ENCODE measurements at regions not wholly inside any gene's neighbourhood (a gene's known extent, or its start where the extent isn't known, plus 50 kb on each side); places are given as distances from the start of the nearest gene placed in this dataset.

GRCh38 chr21:39052718-39053117 lies 130.5 kb downstream of the PSMG1 start:
- DNase-seq: no peak

- no peak for DNase-seq
These were observed 131.7 kb downstream of the PSMG1 start for GRCh38 chr21:39051588-39051949.

- no peak for DNase-seq
These were observed 132.2 kb downstream of the PSMG1 start for GRCh38 chr21:39050841-39051587.

- no peak for DNase-seq
These were observed 134.7 kb downstream of the PSMG1 start for GRCh38 chr21:39048574-39048973.

GRCh38 chr21:39048064-39048463 lies 135.2 kb downstream of the PSMG1 start:
- no peak for DNase-seq

- DNase-seq: no peak
These were observed 136.2 kb downstream of the PSMG1 start for GRCh38 chr21:39047046-39047445.

- no peak for DNase-seq
These were observed 136.9 kb downstream of the PSMG1 start for GRCh38 chr21:39046236-39046916.

- no peak for DNase-seq
These were observed 141.4 kb downstream of the PSMG1 start for GRCh38 chr21:39041816-39042215.

GRCh38 chr21:39040494-39041110 lies 142.6 kb downstream of the PSMG1 start:
- DNase-seq: no peak

GRCh38 chr21:39037807-39038405 lies 145.3 kb downstream of the PSMG1 start:
- DNase-seq: no peak

GRCh38 chr21:39036581-39036980 lies 146.7 kb downstream of the PSMG1 start:
- no peak for DNase-seq

GRCh38 chr21:39034590-39035536 lies 148.4 kb downstream of the PSMG1 start:
- no peak for DNase-seq

GRCh38 chr21:39033878-39034589 lies 149.2 kb downstream of the PSMG1 start:
- DNase-seq: no peak

- DNase-seq: no peak
These were observed 153.1 kb downstream of the PSMG1 start for GRCh38 chr21:39029900-39030884.

- no peak for DNase-seq
These were observed 154.0 kb downstream of the PSMG1 start for GRCh38 chr21:39029086-39029755.

- DNase-seq: no peak
These were observed 158.1 kb downstream of the PSMG1 start for GRCh38 chr21:39025198-39025597.

GRCh38 chr21:39024538-39024937 lies 158.7 kb downstream of the PSMG1 start:
- DNase-seq: no peak

GRCh38 chr21:39022863-39023693 lies 160.2 kb downstream of the PSMG1 start:
- no peak for DNase-seq

GRCh38 chr21:39022466-39022862 lies 160.8 kb downstream of the PSMG1 start:
- no peak for DNase-seq

Measured in CD4-positive, alpha-beta T cell treated with Interleukin-4 for 1 hour (primary cell).